Hepatocyte (in vitro differentiated cells): ENCODE measurements at regions not wholly inside any gene's neighbourhood (a gene's known extent, or its start where the extent isn't known, plus 50 kb on each side); places are given as distances from the start of the nearest gene placed in this dataset.

Experiments used
- DNase-seq: peaks from one replicate; pipeline ENCODE4 v3.0.0-alpha.2; 2016; ENCODE audit warnings: low spot score
- H2AFZ ChIP-seq: fragments of 200-600 bp; sonication (generic); 2 replicates; pipeline ENCODE4 v1.6.0; 2016; ENCODE audit warnings: antibody characterized with exemption, mild to moderate bottlenecking
- H3K27ac ChIP-seq: fragments of 200-600 bp; sonication (generic); 2 replicates; pipeline ENCODE4 v1.5.1; 2016; ENCODE audit warnings: mild to moderate bottlenecking
- H3K27me3 ChIP-seq: fragments of 200-600 bp; sonication (generic); 2 replicates; pipeline ENCODE4 v1.6.1; 2016
- H3K36me3 ChIP-seq: fragments of 200-600 bp; sonication (generic); replicated peaks from 2 replicates; pipeline ENCODE4 v1.5.1; 2016; ENCODE audit warnings: low read depth; ENCODE audit not compliant: insufficient read depth
- H3K4me1 ChIP-seq: fragments of 200-600 bp; sonication (generic); 2 replicates; pipeline ENCODE4 v1.5.1; 2016; ENCODE audit warnings: mild to moderate bottlenecking, moderate library complexity; ENCODE audit not compliant: insufficient read depth
- H3K4me2 ChIP-seq: fragments of 200-600 bp; sonication (generic); 2 replicates; pipeline ENCODE4 v1.6.0; 2016
- H3K4me3 ChIP-seq: fragments of 200-600 bp; sonication (generic); 2 replicates; pipeline ENCODE4 v1.5.1; 2016; ENCODE audit warnings: mild to moderate bottlenecking
- H3K79me2 ChIP-seq: fragments of 200-600 bp; sonication (generic); 2 replicates; pipeline ENCODE4 v1.6.0; 2017; ENCODE audit warnings: mild to moderate bottlenecking
- H3K9me2 ChIP-seq: fragments of 200-600 bp; sonication (generic); replicated peaks from 2 replicates; pipeline ENCODE4 v1.6.0; 2017; ENCODE audit warnings: mild to moderate bottlenecking; ENCODE audit not compliant: insufficient read depth
- H3K9me3 ChIP-seq: fragments of 200-600 bp; sonication (generic); 2 replicates; pipeline ENCODE4 v1.5.1; 2016; ENCODE audit warnings: low read depth, mild to moderate bottlenecking
- H4K20me1 ChIP-seq: fragments of 200-600 bp; sonication (generic); 2 replicates; pipeline ENCODE4 v1.6.0; 2016; ENCODE audit warnings: mild to moderate bottlenecking; ENCODE audit not compliant: insufficient read depth, poor library complexity, severe bottlenecking
- EZH2 ChIP-seq: fragments of 200-600 bp; sonication (generic); IDR thresholded peaks from 2 replicates; pipeline ENCODE4 v1.6.1; 2016; ENCODE audit warnings: antibody characterized with exemption, mild to moderate bottlenecking, borderline replicate concordance
- EZH2phosphoT487 ChIP-seq: fragments of 200-600 bp; sonication (generic); IDR thresholded peaks from one replicate; pipeline ENCODE4 v1.6.1; 2018; ENCODE audit warnings: antibody characterized with exemption, mild to moderate bottlenecking, low read depth, moderate library complexity; ENCODE audit not compliant: unreplicated experiment, severe bottlenecking
- WGBS: methylation state at CpG from one replicate; pipeline ENCODE4 v1.1.6; 2016; ENCODE audit warnings: low lambda C conversion rate; ENCODE audit errors: missing lambda C conversion rate; 5-methylcytosine and 5-hydroxymethylcytosine counted together
- TF ChIP-seq, protein P1 (sequence below): fragments of 200-600 bp; sonication (generic); IDR thresholded peaks from 2 replicates; pipeline ENCODE4 v1.5.1; 2016; ENCODE audit warnings: antibody characterized with exemption, mild to moderate bottlenecking; ENCODE audit not compliant: poor library complexity

DNA sequence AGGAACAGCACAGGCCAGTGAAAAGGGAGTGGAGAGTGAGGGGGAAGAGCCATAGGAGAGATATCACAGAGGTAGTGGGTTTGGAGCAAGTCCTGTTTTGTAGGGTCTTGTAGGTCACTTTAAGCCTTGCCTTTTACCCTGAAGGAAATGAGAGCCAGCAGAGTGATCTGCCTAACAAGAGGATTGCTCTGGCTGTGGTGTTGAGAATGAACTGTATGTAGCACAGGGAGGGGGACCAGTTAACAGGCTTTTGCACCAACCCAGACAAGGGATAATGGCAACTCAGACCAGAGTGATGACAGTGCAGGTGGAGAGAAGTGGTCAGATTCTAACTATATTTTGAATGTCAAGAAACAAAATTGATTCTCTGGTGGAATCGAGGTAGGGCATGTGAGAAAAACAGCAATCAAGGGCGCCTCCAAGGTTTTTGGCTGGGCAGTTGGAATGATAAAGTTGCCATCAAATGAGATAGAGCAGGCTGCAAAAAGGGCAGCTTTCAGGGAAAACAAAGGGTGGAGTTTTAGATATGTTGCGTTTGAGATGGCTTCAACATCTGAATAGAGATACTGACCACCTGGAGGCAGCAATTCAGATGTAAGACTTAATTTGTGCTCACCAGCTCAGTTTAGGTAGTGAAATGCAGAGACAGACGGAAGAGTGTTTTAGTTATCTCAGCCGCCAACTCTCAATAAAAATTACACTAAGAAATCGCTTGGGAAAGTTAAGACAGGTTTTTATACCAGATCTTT is 134.4 kb upstream of the BTBD3 start:
- Histone ChIP-seq H3K27me3 (no peaks in the 10 kb centered on the region), H3K27ac (no peak overlapping the region), H4K20me1 (no peaks in the 10 kb centered on the region), H3K9me3 (no peaks in the 10 kb centered on the region), H3K79me2 (no peaks in the 10 kb centered on the region), H3K4me1 (no peaks in the 10 kb centered on the region), H2AFZ (no peak overlapping the region), H3K36me3 (no peaks in the 10 kb centered on the region), H3K9me2 (no peaks in the 10 kb centered on the region), H3K4me2 (no peak overlapping the region), H3K4me3 (no peak overlapping the region)
- whole genome bisulfite sequencing = 81% methylated on average over 6 of the region's 6 CpGs
- no peak for TF ChIP-seq EZH2
- TF ChIP-seq EZH2phosphoT487 = no peak
- TF ChIP-seq, protein P1, sequence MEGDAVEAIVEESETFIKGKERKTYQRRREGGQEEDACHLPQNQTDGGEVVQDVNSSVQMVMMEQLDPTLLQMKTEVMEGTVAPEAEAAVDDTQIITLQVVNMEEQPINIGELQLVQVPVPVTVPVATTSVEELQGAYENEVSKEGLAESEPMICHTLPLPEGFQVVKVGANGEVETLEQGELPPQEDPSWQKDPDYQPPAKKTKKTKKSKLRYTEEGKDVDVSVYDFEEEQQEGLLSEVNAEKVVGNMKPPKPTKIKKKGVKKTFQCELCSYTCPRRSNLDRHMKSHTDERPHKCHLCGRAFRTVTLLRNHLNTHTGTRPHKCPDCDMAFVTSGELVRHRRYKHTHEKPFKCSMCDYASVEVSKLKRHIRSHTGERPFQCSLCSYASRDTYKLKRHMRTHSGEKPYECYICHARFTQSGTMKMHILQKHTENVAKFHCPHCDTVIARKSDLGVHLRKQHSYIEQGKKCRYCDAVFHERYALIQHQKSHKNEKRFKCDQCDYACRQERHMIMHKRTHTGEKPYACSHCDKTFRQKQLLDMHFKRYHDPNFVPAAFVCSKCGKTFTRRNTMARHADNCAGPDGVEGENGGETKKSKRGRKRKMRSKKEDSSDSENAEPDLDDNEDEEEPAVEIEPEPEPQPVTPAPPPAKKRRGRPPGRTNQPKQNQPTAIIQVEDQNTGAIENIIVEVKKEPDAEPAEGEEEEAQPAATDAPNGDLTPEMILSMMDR = no peak
- DNase-seq = no peak

DNA sequence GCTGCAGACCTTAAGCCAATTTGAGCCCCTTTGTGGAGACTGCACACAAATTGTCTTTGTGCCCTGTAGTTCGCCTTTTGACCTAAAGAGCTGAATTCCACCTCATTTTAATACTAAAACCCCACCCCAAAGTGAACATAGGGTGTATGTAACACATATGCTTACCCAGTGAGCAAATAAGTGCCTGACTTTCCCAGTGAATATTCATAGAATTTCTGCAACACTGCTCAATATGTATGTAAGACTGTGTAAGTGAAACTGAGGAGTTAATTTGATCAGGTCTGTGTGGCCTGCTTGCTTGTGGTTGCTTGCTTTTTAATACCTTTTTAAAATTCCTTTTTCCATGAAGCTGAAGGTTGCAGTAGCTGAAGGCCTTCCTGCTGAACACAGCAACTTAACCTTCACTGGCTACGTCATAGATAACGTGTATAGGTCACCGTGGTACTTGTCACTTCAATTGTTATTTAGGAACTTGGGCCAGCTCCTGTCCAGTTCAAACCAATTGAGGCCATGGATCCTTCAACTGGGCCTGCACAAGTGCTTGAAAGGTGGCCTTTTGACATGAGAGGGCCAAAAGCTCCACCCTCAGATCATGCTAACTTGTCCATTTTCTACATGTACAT is 131.7 kb upstream of the BTBD3 start:
- H3K9me3 ChIP-seq = no peaks in the 10 kb centered on the region
- H3K4me2 ChIP-seq = no peak overlapping the region
- no peaks in the 10 kb centered on the region for H3K79me2 ChIP-seq
- no peaks in the 10 kb centered on the region for H4K20me1 ChIP-seq
- WGBS = 89% methylated on average over 4 of the region's 4 CpGs
- H3K36me3 ChIP-seq = no peaks in the 10 kb centered on the region
- DNase-seq = no peak
- no peaks in the 10 kb centered on the region for H3K9me2 ChIP-seq
- H3K27me3 ChIP-seq = no peaks in the 10 kb centered on the region
- H2AFZ ChIP-seq = no peak overlapping the region
- H3K27ac ChIP-seq = no peak overlapping the region
- H3K4me1 ChIP-seq = no peaks in the 10 kb centered on the region
- TF ChIP-seq EZH2 (no peak), EZH2phosphoT487 (no peak)
- TF ChIP-seq, protein P1 = no peak
- no peak overlapping the region for H3K4me3 ChIP-seq

DNA sequence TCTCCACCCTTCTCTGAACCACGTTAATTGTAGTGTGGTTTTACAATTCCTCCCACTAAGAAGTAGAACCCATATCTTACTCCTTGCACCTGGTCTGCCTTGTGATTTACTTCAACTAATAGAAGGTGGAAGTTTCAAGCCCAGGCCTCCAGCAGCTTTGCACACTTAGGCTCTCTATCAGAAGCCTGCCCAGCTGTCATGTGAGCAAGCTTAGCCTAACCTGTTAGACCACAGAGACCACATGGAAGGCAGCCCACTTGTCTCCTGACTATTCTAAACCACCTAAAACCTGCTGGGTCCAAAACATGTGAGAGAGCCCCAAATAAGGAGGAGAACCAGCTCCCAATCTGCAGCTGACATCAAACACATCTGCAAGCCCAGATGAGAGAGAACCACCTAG is 127.6 kb upstream of the BTBD3 start:
- Histone ChIP-seq H3K4me2 (no peak overlapping the region), H3K27me3 (no peaks in the 10 kb centered on the region), H3K9me2 (no peaks in the 10 kb centered on the region), H3K4me3 (no peak overlapping the region), H3K4me1 (peaks cover 4% of the 10 kb centered on the region), H3K9me3 (no peaks in the 10 kb centered on the region), H3K27ac (no peak overlapping the region), H3K79me2 (no peaks in the 10 kb centered on the region), H4K20me1 (no peaks in the 10 kb centered on the region), H3K36me3 (no peaks in the 10 kb centered on the region), H2AFZ (no peak overlapping the region)
- WGBS = 91% methylated on average over 1 of the region's 1 CpG
- no peak for DNase-seq
- TF ChIP-seq EZH2phosphoT487 (no peak), EZH2 (no peak)
- TF ChIP-seq, protein P1 = no peak
